ENCODE measurements at regions not wholly inside any gene's neighbourhood (a gene's known extent, or its start where the extent isn't known, plus 50 kb on each side); places are given as distances from the start of the nearest gene placed in this dataset.

- DNase-seq (ENCODE audit: low read depth in 3 of 3, low spot score in 1 of 3): no peak
Measured at GRCh38 chr3:24639481-24640329, 145.1 kb upstream of the THRB start.

GRCh38 chr3:24640330-24640877 lies 145.8 kb upstream of the THRB start:
- no peak for DNase-seq (ENCODE audit: low read depth in 3 of 3, low spot score in 1 of 3)

- DNase-seq (ENCODE audit: low read depth in 3 of 3, low spot score in 1 of 3): no peak
Measured at GRCh38 chr3:24641628-24642027, 147.0 kb upstream of the THRB start.

- no peak for DNase-seq (ENCODE audit: low read depth in 3 of 3, low spot score in 1 of 3)
Measured at GRCh38 chr3:24645047-24645446, 150.4 kb upstream of the THRB start.

GRCh38 chr3:24646790-24647189 lies 152.1 kb upstream of the THRB start:
- no peak for DNase-seq (ENCODE audit: low read depth in 3 of 3, low spot score in 1 of 3)

GRCh38 chr3:24648063-24648462 lies 153.4 kb upstream of the THRB start:
- DNase-seq (ENCODE audit: low read depth in 3 of 3, low spot score in 1 of 3): no peak

GRCh38 chr3:24650839-24651238 lies 156.2 kb upstream of the THRB start:
- no peak for DNase-seq (ENCODE audit: low read depth in 3 of 3, low spot score in 1 of 3)

- no peak for DNase-seq (ENCODE audit: low read depth in 3 of 3, low spot score in 1 of 3)
Measured at GRCh38 chr3:24657870-24658510, 163.3 kb upstream of the THRB start.

GRCh38 chr3:24661175-24661584 lies 166.5 kb upstream of the THRB start:
- DNase-seq (ENCODE audit: low read depth in 3 of 3, low spot score in 1 of 3): no peak

GRCh38 chr3:24662449-24663345 lies 168.0 kb upstream of the THRB start:
- DNase-seq (ENCODE audit: low read depth in 3 of 3, low spot score in 1 of 3): no peak

GRCh38 chr3:24663406-24663805 lies 168.8 kb upstream of the THRB start:
- DNase-seq (ENCODE audit: low read depth in 3 of 3, low spot score in 1 of 3): no peak

- no peak for DNase-seq (ENCODE audit: low read depth in 3 of 3, low spot score in 1 of 3)
Measured at GRCh38 chr3:24668039-24668438, 173.4 kb upstream of the THRB start.

GRCh38 chr3:24670871-24671270 lies 176.2 kb upstream of the THRB start:
- DNase-seq (ENCODE audit: low read depth in 3 of 3, low spot score in 1 of 3): no peak

GRCh38 chr3:24673596-24673995 lies 178.9 kb upstream of the THRB start:
- DNase-seq (ENCODE audit: low read depth in 3 of 3, low spot score in 1 of 3): no peak

- no peak for DNase-seq (ENCODE audit: low read depth in 3 of 3, low spot score in 1 of 3)
Measured at GRCh38 chr3:24674261-24674660, 179.6 kb upstream of the THRB start.

GRCh38 chr3:24678021-24678420 lies 183.4 kb upstream of the THRB start:
- no peak for DNase-seq (ENCODE audit: low read depth in 3 of 3, low spot score in 1 of 3)

GRCh38 chr3:24678421-24678865 lies 183.8 kb upstream of the THRB start:
- DNase-seq (ENCODE audit: low read depth in 3 of 3, low spot score in 1 of 3): no peak

GRCh38 chr3:24679429-24679828 lies 184.8 kb upstream of the THRB start:
- DNase-seq (ENCODE audit: low read depth in 3 of 3, low spot score in 1 of 3): no peak

GRCh38 chr3:24680214-24680967 lies 185.7 kb upstream of the THRB start:
- DNase-seq (ENCODE audit: low read depth in 3 of 3, low spot score in 1 of 3): peak in 1 of 3 donors; percentile 22

GRCh38 chr3:24682141-24682547 lies 187.5 kb upstream of the THRB start:
- DNase-seq (ENCODE audit: low read depth in 3 of 3, low spot score in 1 of 3): no peak

GRCh38 chr3:24683090-24683489 lies 188.4 kb upstream of the THRB start:
- DNase-seq (ENCODE audit: low read depth in 3 of 3, low spot score in 1 of 3): no peak
